ENCODE measurements at regions not wholly inside any gene's neighbourhood (a gene's known extent, or its start where the extent isn't known, plus 50 kb on each side); places are given as distances from the start of the nearest gene placed in this dataset.

DNA sequence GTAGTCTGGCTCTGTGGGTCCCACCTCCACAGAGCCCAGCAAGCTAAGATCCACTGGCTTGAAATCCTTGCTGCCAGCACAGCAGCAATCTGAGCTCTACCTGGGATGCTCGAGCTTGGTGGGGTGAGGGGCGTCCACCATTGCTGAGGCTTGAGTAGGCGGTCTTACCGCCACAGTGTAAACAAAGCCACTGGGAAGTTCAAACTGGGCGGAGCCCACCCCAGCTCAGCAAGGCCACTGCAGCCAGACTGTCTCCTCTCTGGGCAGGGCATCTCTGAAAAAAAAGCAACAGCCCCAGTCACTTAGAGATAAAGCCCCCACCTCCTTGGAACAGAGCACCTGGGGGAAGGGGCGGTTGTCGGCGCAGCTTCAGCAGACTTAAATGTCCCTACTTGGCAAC lies 243.2 kb upstream of the POF1B start:
- no peak for TF ChIP-seq KLF1 (tag by site-specific recombination; IDR thresholded peaks at IDR 0.05)
- TF ChIP-seq CTCF (tag by site-specific recombination; IDR thresholded peaks at IDR 0.05), result no peak
- TF ChIP-seq ZNF350 (tag by site-specific recombination; IDR thresholded peaks at IDR 0.05), result no peak
- no peak for TF ChIP-seq YY2 (tag by site-specific recombination; IDR thresholded peaks at IDR 0.05)
- TF ChIP-seq, protein P1, sequence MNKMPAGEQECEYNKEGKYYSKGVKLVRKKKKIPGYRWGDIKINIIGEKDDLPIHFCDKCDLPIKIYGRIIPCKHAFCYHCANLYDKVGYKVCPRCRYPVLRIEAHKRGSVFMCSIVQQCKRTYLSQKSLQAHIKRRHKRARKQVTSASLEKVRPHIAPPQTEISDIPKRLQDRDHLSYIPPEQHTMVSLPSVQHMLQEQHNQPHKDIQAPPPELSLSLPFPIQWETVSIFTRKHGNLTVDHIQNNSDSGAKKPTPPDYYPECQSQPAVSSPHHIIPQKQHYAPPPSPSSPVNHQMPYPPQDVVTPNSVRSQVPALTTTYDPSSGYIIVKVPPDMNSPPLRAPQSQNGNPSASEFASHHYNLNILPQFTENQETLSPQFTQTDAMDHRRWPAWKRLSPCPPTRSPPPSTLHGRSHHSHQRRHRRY (tag by site-specific recombination; IDR thresholded peaks at IDR 0.05), result no peak
